ENCODE measurements at regions not wholly inside any gene's neighbourhood (a gene's known extent, or its start where the extent isn't known, plus 50 kb on each side); places are given as distances from the start of the nearest gene placed in this dataset.
A peak's percentile ranks its signal among the peaks of the same experiment; 100 is the strongest.
"Not testable (repeated sequence)": the region's sequence is repeated elsewhere in the genome, so short reads cannot be mapped to it uniquely, and the experiment has no call there.

GRCh38 chr10:53079283-53079682 is 306.7 kb upstream of the MBL2 start:
- Histone ChIP-seq H3K4me3 (ENCODE audit: low read length) (no peak overlapping the region), H3K27me3 (ENCODE audit: control insufficient read depth, insufficient read depth, low read length) (no peaks in the 10 kb centered on the region), H3K4me1 (ENCODE audit: control insufficient read depth, insufficient read depth, low read length) (no peaks in the 10 kb centered on the region), H3K27ac (ENCODE audit: low read length) (no peak overlapping the region), H3K36me3 (ENCODE audit: control insufficient read depth, insufficient read depth, low read length) (no peaks in the 10 kb centered on the region), H3K9me3 (replicated peaks; ENCODE audit: control insufficient read depth, low read depth, low read length) (no peaks in the 10 kb centered on the region)
- WGBS (ENCODE audit: insufficient coverage) = no CpG with 5 or more reads among the region's 3 CpGs
- DNase-seq = no peak

- no peaks in the 10 kb centered on the region for H3K27me3 ChIP-seq (ENCODE audit: control insufficient read depth, insufficient read depth, low read length)
- no peak overlapping the region for H3K27ac ChIP-seq (ENCODE audit: low read length)
- H3K4me3 ChIP-seq (ENCODE audit: low read length) = no peak overlapping the region
- H3K36me3 ChIP-seq (ENCODE audit: control insufficient read depth, insufficient read depth, low read length) = no peaks in the 10 kb centered on the region
- no peaks in the 10 kb centered on the region for H3K4me1 ChIP-seq (ENCODE audit: control insufficient read depth, insufficient read depth, low read length)
- no peak for DNase-seq
- no CpG with 5 or more reads among the region's 2 CpGs for WGBS (ENCODE audit: insufficient coverage)
- no peaks in the 10 kb centered on the region for H3K9me3 ChIP-seq (replicated peaks; ENCODE audit: control insufficient read depth, low read depth, low read length)
These were observed 304.4 kb upstream of the MBL2 start for GRCh38 chr10:53076948-53077347.

- Histone ChIP-seq H3K36me3 (ENCODE audit: control insufficient read depth, insufficient read depth, low read length) (no peaks in the 10 kb centered on the region), H3K9me3 (replicated peaks; ENCODE audit: control insufficient read depth, low read depth, low read length) (no peaks in the 10 kb centered on the region), H3K4me1 (ENCODE audit: control insufficient read depth, insufficient read depth, low read length) (no peaks in the 10 kb centered on the region), H3K27me3 (ENCODE audit: control insufficient read depth, insufficient read depth, low read length) (no peaks in the 10 kb centered on the region), H3K27ac (ENCODE audit: low read length) (no peak overlapping the region), H3K4me3 (ENCODE audit: low read length) (no peak overlapping the region)
- no peak for DNase-seq
- no CpG with 5 or more reads among the region's 1 CpG for whole genome bisulfite sequencing (ENCODE audit: insufficient coverage)
These were observed 302.9 kb upstream of the MBL2 start for GRCh38 chr10:53075469-53075868.

GRCh38 chr10:53072144-53072543 is 299.6 kb upstream of the MBL2 start:
- Histone ChIP-seq H3K36me3 (ENCODE audit: control insufficient read depth, insufficient read depth, low read length) (no peaks in the 10 kb centered on the region), H3K9me3 (replicated peaks; ENCODE audit: control insufficient read depth, low read depth, low read length) (no peaks in the 10 kb centered on the region), H3K27ac (ENCODE audit: low read length) (no peak overlapping the region), H3K4me1 (ENCODE audit: control insufficient read depth, insufficient read depth, low read length) (no peaks in the 10 kb centered on the region), H3K4me3 (ENCODE audit: low read length) (no peak overlapping the region), H3K27me3 (ENCODE audit: control insufficient read depth, insufficient read depth, low read length) (no peaks in the 10 kb centered on the region)
- no CpG with 5 or more reads among the region's 2 CpGs for WGBS (ENCODE audit: insufficient coverage)
- no peak for DNase-seq

- Histone ChIP-seq H3K9me3 (replicated peaks; ENCODE audit: control insufficient read depth, low read depth, low read length) (no peaks in the 10 kb centered on the region), H3K36me3 (ENCODE audit: control insufficient read depth, insufficient read depth, low read length) (no peaks in the 10 kb centered on the region), H3K4me3 (ENCODE audit: low read length) (no peak overlapping the region), H3K27ac (ENCODE audit: low read length) (no peak overlapping the region), H3K27me3 (ENCODE audit: control insufficient read depth, insufficient read depth, low read length) (no peaks in the 10 kb centered on the region), H3K4me1 (ENCODE audit: control insufficient read depth, insufficient read depth, low read length) (no peaks in the 10 kb centered on the region)
- no peak for DNase-seq
- WGBS (ENCODE audit: insufficient coverage) = 100% methylated on average over 1 of the region's 4 CpGs
These were observed 299.0 kb upstream of the MBL2 start for GRCh38 chr10:53071505-53072125.

GRCh38 chr10:53069013-53069412 is 296.4 kb upstream of the MBL2 start:
- H3K27ac ChIP-seq (ENCODE audit: low read length) = no peak overlapping the region
- H3K9me3 ChIP-seq (replicated peaks; ENCODE audit: control insufficient read depth, low read depth, low read length) = no peaks in the 10 kb centered on the region
- no peaks in the 10 kb centered on the region for H3K36me3 ChIP-seq (ENCODE audit: control insufficient read depth, insufficient read depth, low read length)
- H3K4me3 ChIP-seq (ENCODE audit: low read length) = no peak overlapping the region
- no peaks in the 10 kb centered on the region for H3K4me1 ChIP-seq (ENCODE audit: control insufficient read depth, insufficient read depth, low read length)
- DNase-seq = no peak
- no peaks in the 10 kb centered on the region for H3K27me3 ChIP-seq (ENCODE audit: control insufficient read depth, insufficient read depth, low read length)

- Histone ChIP-seq H3K4me1 (ENCODE audit: control insufficient read depth, insufficient read depth, low read length) (no peaks in the 10 kb centered on the region), H3K36me3 (ENCODE audit: control insufficient read depth, insufficient read depth, low read length) (no peaks in the 10 kb centered on the region), H3K27ac (ENCODE audit: low read length) (no peak overlapping the region), H3K27me3 (ENCODE audit: control insufficient read depth, insufficient read depth, low read length) (no peaks in the 10 kb centered on the region), H3K9me3 (replicated peaks; ENCODE audit: control insufficient read depth, low read depth, low read length) (no peaks in the 10 kb centered on the region), H3K4me3 (ENCODE audit: low read length) (no peak overlapping the region)
- no peak for DNase-seq
- no CpG with 5 or more reads among the region's 2 CpGs for WGBS (ENCODE audit: insufficient coverage)
These were observed 292.0 kb upstream of the MBL2 start for GRCh38 chr10:53064614-53065013.

GRCh38 chr10:53063805-53064204 is 291.2 kb upstream of the MBL2 start:
- WGBS (ENCODE audit: insufficient coverage) = no CpG with 5 or more reads among the region's 3 CpGs
- Histone ChIP-seq H3K27me3 (ENCODE audit: control insufficient read depth, insufficient read depth, low read length) (no peaks in the 10 kb centered on the region), H3K9me3 (replicated peaks; ENCODE audit: control insufficient read depth, low read depth, low read length) (no peaks in the 10 kb centered on the region), H3K4me3 (ENCODE audit: low read length) (no peak overlapping the region), H3K27ac (ENCODE audit: low read length) (no peak overlapping the region), H3K36me3 (ENCODE audit: control insufficient read depth, insufficient read depth, low read length) (no peaks in the 10 kb centered on the region), H3K4me1 (ENCODE audit: control insufficient read depth, insufficient read depth, low read length) (no peaks in the 10 kb centered on the region)
- DNase-seq = no peak

GRCh38 chr10:53052521-53053164 is 280.1 kb upstream of the MBL2 start:
- H3K9me3 ChIP-seq (replicated peaks; ENCODE audit: control insufficient read depth, low read depth, low read length) = no peaks in the 10 kb centered on the region
- no peaks in the 10 kb centered on the region for H3K27me3 ChIP-seq (ENCODE audit: control insufficient read depth, insufficient read depth, low read length)
- DNase-seq = peak; percentile 18
- 55% methylated on average over 4 of the region's 6 CpGs for WGBS (ENCODE audit: insufficient coverage)
- H3K27ac ChIP-seq (ENCODE audit: low read length) = no peak overlapping the region
- no peak overlapping the region for H3K4me3 ChIP-seq (ENCODE audit: low read length)
- no peaks in the 10 kb centered on the region for H3K36me3 ChIP-seq (ENCODE audit: control insufficient read depth, insufficient read depth, low read length)
- no peaks in the 10 kb centered on the region for H3K4me1 ChIP-seq (ENCODE audit: control insufficient read depth, insufficient read depth, low read length)

- no peaks in the 10 kb centered on the region for H3K9me3 ChIP-seq (replicated peaks; ENCODE audit: control insufficient read depth, low read depth, low read length)
- DNase-seq = no peak
- H3K27ac ChIP-seq (ENCODE audit: low read length) = no peak overlapping the region
- WGBS (ENCODE audit: insufficient coverage) = 71% methylated on average over 1 of the region's 2 CpGs
- no peak overlapping the region for H3K4me3 ChIP-seq (ENCODE audit: low read length)
- no peaks in the 10 kb centered on the region for H3K36me3 ChIP-seq (ENCODE audit: control insufficient read depth, insufficient read depth, low read length)
- no peaks in the 10 kb centered on the region for H3K4me1 ChIP-seq (ENCODE audit: control insufficient read depth, insufficient read depth, low read length)
- H3K27me3 ChIP-seq (ENCODE audit: control insufficient read depth, insufficient read depth, low read length) = no peaks in the 10 kb centered on the region
These were observed 272.7 kb upstream of the MBL2 start for GRCh38 chr10:53045315-53045714.

- DNase-seq; H3K36me3 ChIP-seq (ENCODE audit: control insufficient read depth, insufficient read depth, low read length); H3K4me1 ChIP-seq (ENCODE audit: control insufficient read depth, insufficient read depth, low read length); H3K4me3 ChIP-seq (ENCODE audit: low read length); H3K9me3 ChIP-seq (replicated peaks; ENCODE audit: control insufficient read depth, low read depth, low read length); H3K27me3 ChIP-seq (ENCODE audit: control insufficient read depth, insufficient read depth, low read length); H3K27ac ChIP-seq (ENCODE audit: low read length): not testable (repeated sequence)
- WGBS (ENCODE audit: insufficient coverage) = no CpG with 5 or more reads among the region's 5 CpGs
These were observed 263.2 kb upstream of the MBL2 start for GRCh38 chr10:53035823-53036222.

Data from muscle of leg (tissue), 3 donors.